ENCODE measurements at regions not wholly inside any gene's neighbourhood (a gene's known extent, or its start where the extent isn't known, plus 50 kb on each side); places are given as distances from the start of the nearest gene placed in this dataset.

GRCh38 chr1:60870269-60870865 lies 212.0 kb upstream of the NFIA start:
- no peak for DNase-seq
- Histone ChIP-seq H2AFZ (no peak overlapping the region), H3K27ac (no peak overlapping the region), H3K4me1 (replicated peaks; ENCODE audit: insufficient read depth) (0 out of 2 replicates have a peak, but pooled peaks cover 12% of the 10 kb centered on the region), H4K20me1 (ENCODE audit: insufficient read depth) (no peaks in the 10 kb centered on the region), H3K9me2 (ENCODE audit: insufficient read depth) (no peaks in the 10 kb centered on the region), H3K9me3 (ENCODE audit: insufficient read depth, low read depth) (no peaks in the 10 kb centered on the region), H3K4me3 (no peak overlapping the region), H3K36me3 (ENCODE audit: low read depth) (no peaks in the 10 kb centered on the region), H3K79me2 (ENCODE audit: low read depth) (no peaks in the 10 kb centered on the region), H3K4me2 (no peak overlapping the region), H3K27me3 (ENCODE audit: insufficient read depth, low read depth) (no peaks in the 10 kb centered on the region), H3F3A (ENCODE audit: insufficient read depth, low read depth) (no peaks in the 10 kb centered on the region; the same call in 1 of the 2 replicates)
- BruUV-seq (replicated peaks): no TSS peak
- intact Hi-C loops (cut with micrococcal nuclease; ENCODE audit: unreplicated experiment): no loop called here
- TF ChIP-seq CTCF (conservative IDR thresholded peaks at IDR 0.05) (no peak), EZH2 (IDR thresholded peaks at IDR 0.05; ENCODE audit: low read depth) (no peak)
- ChIA-PET CTCF (no interaction called here), POLR2A (ENCODE audit: unreplicated experiment) (no interaction called here)

GRCh38 chr1:60868901-60869663 lies 213.3 kb upstream of the NFIA start:
- no peak overlapping the region for H3K4me2 ChIP-seq

GRCh38 chr1:60867782-60868181 lies 214.6 kb upstream of the NFIA start:
- no peaks in the 10 kb centered on the region for H3K27me3 ChIP-seq (ENCODE audit: insufficient read depth, low read depth)
- CTCF ChIA-PET: no interaction called here
- H3K4me2 ChIP-seq: 0 out of 2 replicates have a peak overlapping the region, but pooled peaks have one; percentile 0

More at GRCh38 chr1:60868901-60869663, 213.3 kb upstream of the NFIA start:
- Histone ChIP-seq H3K4me1 (replicated peaks; ENCODE audit: insufficient read depth) (0 out of 2 replicates have a peak, but pooled peaks cover 6% of the 10 kb centered on the region), H3F3A (ENCODE audit: insufficient read depth, low read depth) (no peaks in the 10 kb centered on the region; the same call in 1 of the 2 replicates), H3K9me3 (ENCODE audit: insufficient read depth, low read depth) (no peaks in the 10 kb centered on the region), H3K4me3 (no peak overlapping the region), H3K36me3 (ENCODE audit: low read depth) (no peaks in the 10 kb centered on the region), H3K27ac (no peak overlapping the region), H3K27me3 (ENCODE audit: insufficient read depth, low read depth) (no peaks in the 10 kb centered on the region), H4K20me1 (ENCODE audit: insufficient read depth) (no peaks in the 10 kb centered on the region), H3K79me2 (ENCODE audit: low read depth) (no peaks in the 10 kb centered on the region), H2AFZ (no peak overlapping the region), H3K9me2 (ENCODE audit: insufficient read depth) (no peaks in the 10 kb centered on the region)
- BruUV-seq (replicated peaks): no TSS peak
- no peak for TF ChIP-seq EZH2 (IDR thresholded peaks at IDR 0.05; ENCODE audit: low read depth)
- intact Hi-C loops (cut with micrococcal nuclease; ENCODE audit: unreplicated experiment): no loop called here
- ChIA-PET CTCF (no interaction called here), POLR2A (ENCODE audit: unreplicated experiment) (no interaction called here)
- no peak for DNase-seq

More at GRCh38 chr1:60867782-60868181, 214.6 kb upstream of the NFIA start:
- H3K36me3 ChIP-seq (ENCODE audit: low read depth): no peaks in the 10 kb centered on the region
- H3F3A ChIP-seq (ENCODE audit: insufficient read depth, low read depth): no peaks in the 10 kb centered on the region; the same call in 1 of the 2 replicates
- POLR2A ChIA-PET (ENCODE audit: unreplicated experiment): no interaction called here
- BruUV-seq (replicated peaks): no TSS peak
- 0 out of 2 replicates have a peak, but pooled peaks cover 6% of the 10 kb centered on the region for H3K4me1 ChIP-seq (replicated peaks; ENCODE audit: insufficient read depth)
- no peaks in the 10 kb centered on the region for H3K9me3 ChIP-seq (ENCODE audit: insufficient read depth, low read depth)
- intact Hi-C loops (cut with micrococcal nuclease; ENCODE audit: unreplicated experiment): no loop called here
- no peaks in the 10 kb centered on the region for H3K79me2 ChIP-seq (ENCODE audit: low read depth)
- no peak for DNase-seq
- H2AFZ ChIP-seq: no peak overlapping the region
- TF ChIP-seq CTCF (conservative IDR thresholded peaks at IDR 0.05) (no peak), EZH2 (IDR thresholded peaks at IDR 0.05; ENCODE audit: low read depth) (no peak)
- H4K20me1 ChIP-seq (ENCODE audit: insufficient read depth): no peaks in the 10 kb centered on the region
- no peak overlapping the region for H3K4me3 ChIP-seq
- no peak overlapping the region for H3K27ac ChIP-seq
- no peaks in the 10 kb centered on the region for H3K9me2 ChIP-seq (ENCODE audit: insufficient read depth)
